LNCaP clone FGC (cell line): ENCODE measurements at regions not wholly inside any gene's neighbourhood (a gene's known extent, or its start where the extent isn't known, plus 50 kb on each side); places are given as distances from the start of the nearest gene placed in this dataset.

Source experiments
- DNase-seq: peaks from one replicate; pipeline ENCODE4 v3.0.0-alpha.2; 2011; ENCODE audit warnings: low read depth
- H3K4me3 ChIP-seq: 2 replicates; pipeline ENCODE4 v1.5.1; 2011; ENCODE audit warnings: mild to moderate bottlenecking, low read depth, low read length, control low read depth
- TF ChIP-seq, protein P1 (sequence below): IDR thresholded peaks from 2 replicates; pipeline ENCODE4 v1.5.1; 2012; ENCODE audit warnings: mild to moderate bottlenecking; ENCODE audit not compliant: control insufficient read depth, insufficient read depth; ENCODE audit errors: extremely low read depth

DNA sequence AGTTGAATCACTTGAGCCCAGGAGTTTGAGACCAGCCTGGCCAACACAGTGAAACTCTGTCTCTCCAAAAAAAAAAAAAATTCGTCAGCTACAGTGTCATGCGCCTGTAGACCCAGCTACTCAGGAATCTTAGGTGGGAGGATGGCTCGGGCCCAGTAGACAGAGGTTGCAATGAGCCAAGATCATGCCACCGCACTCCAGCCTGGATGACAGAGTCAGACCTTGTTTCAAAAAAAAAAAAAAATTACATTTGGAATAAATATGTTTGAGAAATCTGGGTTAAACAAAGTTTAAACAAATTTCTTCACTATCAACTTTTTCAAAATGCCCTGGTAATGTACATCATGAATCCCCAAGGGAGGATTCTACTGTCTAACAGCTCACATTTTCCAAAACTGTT, 187.0 kb upstream of the RASSF8 start:
- no peak overlapping the region for H3K4me3 ChIP-seq
- TF ChIP-seq, protein P1, sequence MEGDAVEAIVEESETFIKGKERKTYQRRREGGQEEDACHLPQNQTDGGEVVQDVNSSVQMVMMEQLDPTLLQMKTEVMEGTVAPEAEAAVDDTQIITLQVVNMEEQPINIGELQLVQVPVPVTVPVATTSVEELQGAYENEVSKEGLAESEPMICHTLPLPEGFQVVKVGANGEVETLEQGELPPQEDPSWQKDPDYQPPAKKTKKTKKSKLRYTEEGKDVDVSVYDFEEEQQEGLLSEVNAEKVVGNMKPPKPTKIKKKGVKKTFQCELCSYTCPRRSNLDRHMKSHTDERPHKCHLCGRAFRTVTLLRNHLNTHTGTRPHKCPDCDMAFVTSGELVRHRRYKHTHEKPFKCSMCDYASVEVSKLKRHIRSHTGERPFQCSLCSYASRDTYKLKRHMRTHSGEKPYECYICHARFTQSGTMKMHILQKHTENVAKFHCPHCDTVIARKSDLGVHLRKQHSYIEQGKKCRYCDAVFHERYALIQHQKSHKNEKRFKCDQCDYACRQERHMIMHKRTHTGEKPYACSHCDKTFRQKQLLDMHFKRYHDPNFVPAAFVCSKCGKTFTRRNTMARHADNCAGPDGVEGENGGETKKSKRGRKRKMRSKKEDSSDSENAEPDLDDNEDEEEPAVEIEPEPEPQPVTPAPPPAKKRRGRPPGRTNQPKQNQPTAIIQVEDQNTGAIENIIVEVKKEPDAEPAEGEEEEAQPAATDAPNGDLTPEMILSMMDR, result no peak
- no peak for DNase-seq

DNA sequence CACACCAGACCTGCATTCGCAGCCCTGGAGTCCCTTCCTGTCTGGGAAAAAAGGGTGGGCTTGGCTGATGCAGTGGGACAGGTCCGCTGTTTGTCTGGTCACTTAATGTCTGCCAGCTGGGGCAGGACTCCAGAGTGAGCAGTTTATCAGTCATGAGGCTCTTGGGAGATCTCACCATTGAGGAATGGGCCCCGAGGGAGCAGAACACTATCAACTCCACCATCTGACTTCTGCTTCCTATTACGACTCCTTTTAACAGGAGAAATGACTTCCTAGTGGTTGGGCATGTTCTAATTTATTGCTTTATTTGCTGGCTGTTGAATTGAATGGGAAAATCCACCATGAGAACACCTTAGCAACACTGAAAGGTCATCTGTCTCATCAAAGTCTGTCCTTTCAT, 182.5 kb upstream of the RASSF8 start:
- TF ChIP-seq, protein P1, result no peak
- no peak for DNase-seq
- no peak overlapping the region for H3K4me3 ChIP-seq

DNA sequence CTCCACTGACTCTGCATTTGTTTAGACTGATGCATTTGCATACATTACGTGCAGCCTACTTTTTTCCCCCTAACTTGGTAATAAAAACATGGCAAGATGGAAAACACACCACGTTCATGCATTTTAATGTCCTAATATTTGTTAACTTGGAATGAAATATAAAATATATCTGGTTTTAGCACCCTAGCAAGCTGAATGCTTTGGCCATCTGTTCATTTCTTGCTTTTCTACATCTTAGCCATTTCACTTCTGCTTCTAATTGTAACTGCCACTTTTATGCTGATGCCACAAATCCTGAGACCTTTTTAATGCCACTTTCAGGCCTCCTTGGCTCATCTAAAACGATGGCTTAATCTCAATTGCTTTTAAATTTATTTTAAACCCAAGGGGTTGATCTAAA, 177.7 kb upstream of the RASSF8 start:
- TF ChIP-seq, protein P1, result no peak
- H3K4me3 ChIP-seq, result no peak overlapping the region
- DNase-seq, result no peak

DNA sequence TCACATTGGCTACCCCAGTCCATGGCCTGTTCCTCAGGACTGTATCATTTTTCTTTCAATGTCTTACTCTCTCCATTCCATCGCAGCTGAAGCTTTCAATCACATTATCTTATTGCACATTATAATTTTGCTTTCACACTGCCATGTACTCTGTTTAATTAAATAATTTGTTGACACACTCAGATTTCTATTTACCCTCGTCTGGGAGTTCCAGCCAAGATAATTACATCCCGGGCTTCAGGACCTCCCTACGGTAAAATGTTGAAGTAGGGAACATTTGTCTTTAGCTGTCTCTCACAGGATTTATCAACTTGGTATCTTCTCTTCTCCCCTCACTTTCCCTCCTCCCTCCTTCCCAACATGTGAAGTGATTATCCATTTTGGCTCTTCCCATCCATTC, 177.2 kb upstream of the RASSF8 start:
- TF ChIP-seq, protein P1, result no peak
- no peak overlapping the region for H3K4me3 ChIP-seq
- no peak for DNase-seq

DNA sequence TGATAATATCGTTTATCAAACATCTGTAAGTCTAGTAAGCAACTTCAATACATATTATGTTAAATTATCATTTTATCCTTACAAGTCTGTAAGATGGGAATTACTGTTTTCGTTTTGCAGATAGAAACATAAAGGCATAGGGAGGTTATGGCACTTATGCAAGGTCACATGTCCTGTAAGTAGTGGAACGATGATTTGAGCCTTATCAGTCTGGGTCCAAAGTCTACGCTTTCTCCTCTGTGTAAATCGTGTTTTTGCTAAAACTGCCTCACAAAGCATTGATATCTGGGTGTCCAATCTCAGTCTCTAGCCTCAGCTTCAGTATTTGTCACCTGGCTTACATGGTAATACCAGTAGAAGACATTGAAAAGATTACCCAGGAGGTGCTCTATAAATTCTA, 174.9 kb upstream of the RASSF8 start:
- TF ChIP-seq, protein P1, result no peak
- no peak overlapping the region for H3K4me3 ChIP-seq
- DNase-seq, result no peak

DNA sequence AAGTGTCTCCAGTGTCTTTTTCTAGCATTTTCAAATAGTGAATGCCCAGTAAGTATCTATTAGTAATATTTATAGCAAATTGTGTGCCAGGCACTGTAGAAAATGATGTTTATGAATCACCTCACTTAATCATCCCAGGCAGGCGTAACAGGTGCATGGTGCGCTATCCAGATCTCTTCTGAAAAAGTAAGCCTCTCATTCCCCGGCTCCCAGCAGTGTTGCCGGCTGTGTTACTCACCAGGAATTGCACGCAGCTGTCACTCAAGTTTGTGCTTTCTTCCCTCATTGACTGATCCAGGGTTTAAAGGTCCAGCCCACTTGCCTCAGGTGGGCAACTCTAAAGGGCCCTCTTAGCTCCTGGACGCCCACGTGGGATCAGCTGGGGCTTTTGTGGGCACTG, 173.8 kb upstream of the RASSF8 start:
- TF ChIP-seq, protein P1, result no peak
- DNase-seq, result no peak
- no peak overlapping the region for H3K4me3 ChIP-seq

DNA sequence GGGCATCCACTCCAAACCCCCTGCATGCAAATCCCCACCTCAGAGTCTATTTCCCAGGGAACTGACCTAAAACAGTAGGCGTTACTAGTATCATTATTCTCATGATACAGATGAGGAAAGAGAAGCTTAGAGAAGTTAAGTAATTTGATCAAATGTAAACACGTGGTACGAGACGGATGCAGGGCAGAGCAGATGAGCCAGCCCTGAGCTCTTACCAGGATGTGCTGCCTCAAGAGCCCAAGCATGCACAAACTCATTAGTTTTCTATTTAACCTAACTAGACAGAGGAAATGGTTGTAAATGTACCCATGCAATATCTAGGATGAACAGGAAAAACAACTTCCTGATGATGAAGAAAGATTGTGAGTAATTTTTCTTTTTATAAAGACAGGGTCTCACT, 173.3 kb upstream of the RASSF8 start:
- H3K4me3 ChIP-seq, result no peak overlapping the region
- TF ChIP-seq, protein P1, result no peak
- no peak for DNase-seq
